IMR-90 (cell line): ENCODE measurements at regions not wholly inside any gene's neighbourhood (a gene's known extent, or its start where the extent isn't known, plus 50 kb on each side); places are given as distances from the start of the nearest gene placed in this dataset.
"Not testable (repeated sequence)": the region's sequence is repeated elsewhere in the genome, so short reads cannot be mapped to it uniquely, and the experiment has no call there.

ENCODE experiments used
- BHLHE40 ChIP-seq: fragments of 150-350 bp; IDR thresholded peaks from 2 replicates; pipeline ENCODE4 v1.6.1; 2016; ENCODE audit warnings: mild to moderate bottlenecking, low read depth, low read length
- CEBPB ChIP-seq: IDR thresholded peaks from 2 replicates; pipeline ENCODE4 v1.6.1; 2012; ENCODE audit warnings: low read depth, low read length, improper control_type of control experiment
- CHD1 ChIP-seq: IDR thresholded peaks from 2 replicates; pipeline ENCODE4 v1.6.1; 2012; ENCODE audit warnings: low read depth, low read length, improper control_type of control experiment
- CTCF ChIP-seq: conservative IDR thresholded peaks from 2 replicates; pipeline ENCODE4 v1.5.1; 2012; ENCODE audit warnings: mild to moderate bottlenecking, low read depth, low read length, improper control_type of control experiment
- ELK1 ChIP-seq: fragments of 150-350 bp; IDR thresholded peaks from 2 replicates; pipeline ENCODE4 v1.6.1; 2016; ENCODE audit warnings: low read depth, mild to moderate bottlenecking, low read length, moderate library complexity, borderline replicate concordance
- MAFK ChIP-seq: IDR thresholded peaks from 2 replicates; pipeline ENCODE4 v1.6.1; 2012; ENCODE audit warnings: low read depth, low read length, improper control_type of control experiment
- MAZ ChIP-seq: IDR thresholded peaks from 2 replicates; pipeline ENCODE4 v1.6.1; 2012; ENCODE audit warnings: low read depth, mild to moderate bottlenecking, low read length, improper control_type of control experiment, moderate library complexity, borderline replicate concordance
- NFE2L2 ChIP-seq: fragments of 150-350 bp; IDR thresholded peaks from 2 replicates; pipeline ENCODE4 v1.6.1; 2016; ENCODE audit warnings: low read depth, mild to moderate bottlenecking, low read length
- POLR2A ChIP-seq: IDR thresholded peaks from 2 replicates; pipeline ENCODE4 v1.6.1; 2012; ENCODE audit warnings: mild to moderate bottlenecking, low read depth, low read length
- RAD21 ChIP-seq: IDR thresholded peaks from 2 replicates; pipeline ENCODE4 v1.6.1; 2012; ENCODE audit warnings: low read length, improper control_type of control experiment
- RCOR1 ChIP-seq: IDR thresholded peaks from 2 replicates; pipeline ENCODE4 v1.6.1; 2012; ENCODE audit warnings: mild to moderate bottlenecking, low read length, improper control_type of control experiment; ENCODE audit not compliant: insufficient replicate concordance
- RFX5 ChIP-seq: IDR thresholded peaks from 2 replicates; pipeline ENCODE4 v1.8.0; 2012; ENCODE audit warnings: low read depth, mild to moderate bottlenecking, low read length, moderate library complexity
- SMC3 ChIP-seq: fragments of 150-350 bp; IDR thresholded peaks from 2 replicates; pipeline ENCODE4 v1.6.1; 2016; ENCODE audit warnings: low read depth, mild to moderate bottlenecking, antibody characterized with exemption, low read length, moderate library complexity
- USF2 ChIP-seq: fragments of 150-350 bp; IDR thresholded peaks from 2 replicates; pipeline ENCODE4 v1.6.1; 2017; ENCODE audit warnings: mild to moderate bottlenecking, antibody characterized with exemption, low read length, low read depth

- TF ChIP-seq CTCF, RFX5, RAD21, POLR2A, RCOR1, NFE2L2, SMC3, CEBPB, MAFK, CHD1, MAZ, USF2, BHLHE40, ELK1: not testable (repeated sequence)
These were observed 920.4 kb downstream of the PCDH11X start for GRCh38 chrX:92699388-92700092.
